22Rv1 (cell line): ENCODE measurements at regions not wholly inside any gene's neighbourhood (a gene's known extent, or its start where the extent isn't known, plus 50 kb on each side); places are given as distances from the start of the nearest gene placed in this dataset.

Experiments
- CTCF ChIP-seq: fragments of 450-650 bp; IDR thresholded peaks from 2 replicates; pipeline ENCODE4 v1.5.1; 2017; ENCODE audit warnings: mild to moderate bottlenecking
- ZFX ChIP-seq: fragments of 450-650 bp; IDR thresholded peaks from 2 replicates; pipeline ENCODE4 v1.6.1; 2017; ENCODE audit warnings: antibody characterized with exemption, borderline replicate concordance

GRCh38 chr7:67466109-67466508 is 469.5 kb downstream of the TYW1 start:
- no peak for TF ChIP-seq CTCF
- TF ChIP-seq ZFX = no peak
